Thymus (tissue), 11 donors: ENCODE measurements at regions not wholly inside any gene's neighbourhood (a gene's known extent, or its start where the extent isn't known, plus 50 kb on each side); places are given as distances from the start of the nearest gene placed in this dataset.

Experiments
- DNase-seq, 9 donors: peaks; one replicate each; pipeline ENCODE4 v3.0.0-alpha.2; 2013; ENCODE audit warnings: low spot score in 9 of 9, low read depth in 6 of 9, missing footprints in 1 of 9
- H3K27ac ChIP-seq, 2 donors: one replicate each; pipeline ENCODE4 v1.5.1; 2013; ENCODE audit warnings: control low read depth in 1 of 2, low read depth in 1 of 2, low read length in 1 of 2, mild to moderate bottlenecking in 1 of 2, moderate library complexity in 1 of 2
- H3K27me3 ChIP-seq, 2 donors: one replicate each; pipeline ENCODE4 v1.5.1; 2013; ENCODE audit warnings: low read length in 1 of 2; ENCODE audit not compliant: control insufficient read depth in 2 of 2, insufficient read depth in 1 of 2
- H3K36me3 ChIP-seq, 2 donors: one replicate each; pipeline ENCODE4 v1.5.1; 2013; ENCODE audit warnings: low read length in 1 of 2, mild to moderate bottlenecking in 1 of 2, moderate library complexity in 1 of 2; ENCODE audit not compliant: control insufficient read depth in 2 of 2, insufficient read depth in 2 of 2
- H3K4me1 ChIP-seq, 2 donors: one replicate each; pipeline ENCODE4 v1.5.1; 2013; ENCODE audit warnings: low read length in 2 of 2; ENCODE audit not compliant: control insufficient read depth in 2 of 2, insufficient read depth in 2 of 2
- H3K4me3 ChIP-seq, 2 donors: one replicate each; pipeline ENCODE4 v1.5.1; 2013; ENCODE audit warnings: low read length in 2 of 2, control low read depth in 1 of 2, mild to moderate bottlenecking in 1 of 2
- H3K9me3 ChIP-seq, 2 donors: one replicate each; pipeline ENCODE4 v1.5.1; 2013; ENCODE audit warnings: low read length in 1 of 2, mild to moderate bottlenecking in 1 of 2; ENCODE audit not compliant: control insufficient read depth in 2 of 2, insufficient read depth in 1 of 2
- WGBS: extraction: QIAGEN DNeasy Blood & Tissue Kit; methylation state at CpG from one replicate; pipeline ENCODE4 v1.1.7; 2013; 5-methylcytosine and 5-hydroxymethylcytosine counted together
- donor health status: healthy.

DNA sequence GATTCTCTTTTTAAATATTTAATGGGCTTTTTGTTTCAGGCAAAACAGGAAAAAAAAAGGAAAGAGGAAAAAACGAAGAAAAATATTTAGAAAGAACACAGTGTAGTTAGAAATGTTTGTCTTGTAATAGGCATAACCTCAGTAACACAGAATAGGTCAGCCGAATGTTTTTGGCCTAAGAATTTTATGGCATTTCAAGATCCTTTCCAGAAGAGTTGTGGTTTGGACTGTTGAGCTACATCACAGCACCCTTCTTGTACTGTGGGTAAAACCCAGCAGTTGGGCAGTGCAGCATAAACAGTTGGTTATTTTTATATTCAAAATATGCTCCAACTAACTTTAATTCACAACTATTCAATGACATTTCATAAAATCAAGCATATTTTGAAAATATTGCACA is 474.4 kb upstream of the AGTR1 start:
- H3K27ac ChIP-seq: no peak overlapping the region
- no peak for DNase-seq
- no peak overlapping the region for H3K4me3 ChIP-seq
- no peaks in the 10 kb centered on the region for H3K36me3 ChIP-seq
- WGBS: 88% methylated on average over 2 of the region's 2 CpGs
- H3K4me1 ChIP-seq: no peaks in the 10 kb centered on the region
- H3K9me3 ChIP-seq: no peaks in the 10 kb centered on the region
- H3K27me3 ChIP-seq: no peaks in the 10 kb centered on the region

DNA sequence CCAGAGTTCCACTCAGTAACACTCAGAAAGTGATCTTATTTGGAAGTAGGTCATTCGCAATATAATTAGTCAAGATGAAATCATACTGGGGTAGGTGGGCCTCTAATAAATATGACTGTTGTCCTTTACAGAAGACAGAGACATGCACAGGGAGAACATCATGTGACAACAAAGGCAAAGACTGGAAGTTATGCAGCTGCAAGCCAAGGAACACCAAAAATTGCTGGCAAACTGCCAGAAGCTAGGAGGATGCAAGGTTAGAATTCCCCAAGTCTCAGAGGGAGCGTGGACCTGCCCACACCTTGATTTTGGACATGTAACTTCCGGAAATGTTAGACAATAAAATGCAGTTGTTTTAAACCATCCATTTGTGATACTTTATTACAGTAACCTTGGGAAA is 471.5 kb upstream of the AGTR1 start:
- DNase-seq: no peak
- WGBS: 90% methylated on average over 3 of the region's 3 CpGs

DNA sequence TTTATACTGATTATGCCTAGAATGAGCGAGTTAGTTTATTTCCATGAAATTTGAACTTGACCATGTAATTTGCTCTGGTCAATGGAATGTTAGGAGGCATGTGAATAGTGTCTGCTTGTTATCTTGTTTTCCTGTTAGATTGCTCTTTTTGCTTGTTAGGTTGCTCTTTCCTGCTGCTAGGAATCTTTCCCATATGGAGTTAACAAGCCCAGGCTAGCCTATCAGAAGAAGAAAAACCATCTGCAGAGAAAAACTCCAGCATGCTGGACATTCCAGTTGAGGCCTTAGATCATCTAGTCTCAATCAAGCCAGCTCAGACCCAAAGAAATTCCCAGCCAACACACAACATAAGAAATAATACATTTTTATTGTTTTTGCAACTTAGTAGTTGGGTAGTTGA is 470.2 kb upstream of the AGTR1 start:
- Histone ChIP-seq H3K4me3 (no peak overlapping the region), H3K27me3 (no peaks in the 10 kb centered on the region), H3K27ac (no peak overlapping the region), H3K4me1 (no peaks in the 10 kb centered on the region), H3K36me3 (no peaks in the 10 kb centered on the region), H3K9me3 (no peaks in the 10 kb centered on the region)
- no peak for DNase-seq
- WGBS: 96% methylated on average over 1 of the region's 1 CpG

More for the DNA sequence above, 471.5 kb upstream of the AGTR1 start:
- Histone ChIP-seq H3K27me3 (no peaks in the 10 kb centered on the region), H3K9me3 (no peaks in the 10 kb centered on the region), H3K27ac (no peak overlapping the region), H3K4me1 (no peaks in the 10 kb centered on the region), H3K36me3 (no peaks in the 10 kb centered on the region), H3K4me3 (no peak overlapping the region)

DNA sequence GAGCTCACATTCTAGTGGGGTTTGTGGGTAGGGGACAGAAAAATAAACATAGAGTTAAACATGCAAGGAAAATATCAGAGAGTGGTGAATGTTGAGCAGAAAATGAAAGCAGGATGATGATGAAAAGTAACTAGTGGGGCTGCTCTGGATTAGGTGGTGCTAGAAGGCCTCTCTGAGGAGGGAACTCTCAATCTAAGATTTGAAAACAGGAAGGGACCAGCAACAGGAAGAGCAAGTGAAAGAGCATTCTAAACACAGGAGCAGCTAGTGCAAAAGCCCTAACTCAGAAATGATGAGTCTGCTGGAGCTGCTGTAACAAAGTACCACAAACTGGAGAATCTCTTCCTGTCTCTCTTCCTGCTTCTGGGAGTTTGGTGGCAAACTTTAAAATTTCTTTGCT is 468.6 kb upstream of the AGTR1 start:
- Histone ChIP-seq H3K36me3 (no peaks in the 10 kb centered on the region), H3K9me3 (no peaks in the 10 kb centered on the region), H3K27me3 (no peaks in the 10 kb centered on the region), H3K27ac (no peak overlapping the region), H3K4me3 (no peak overlapping the region), H3K4me1 (no peaks in the 10 kb centered on the region)
- peak in 1 of 9 donors; percentile 2 for DNase-seq

DNA sequence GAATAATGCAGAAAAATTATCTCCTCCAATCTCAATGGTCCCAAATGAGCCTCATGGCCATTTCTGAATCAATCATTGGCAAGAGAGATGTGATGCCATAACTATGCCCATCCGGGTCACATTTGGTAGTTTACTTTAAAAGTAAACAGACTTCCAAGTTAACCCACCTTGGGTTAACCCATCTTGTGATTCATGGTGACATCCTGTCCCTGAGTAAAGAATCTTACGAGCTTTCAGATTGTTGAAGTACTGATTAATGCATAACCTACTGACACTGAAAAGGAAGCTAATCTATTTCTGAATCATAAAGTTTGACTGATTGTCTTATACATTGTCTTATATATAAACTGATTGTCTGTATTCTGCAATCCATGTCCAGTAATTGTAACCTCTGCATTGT is 467.2 kb upstream of the AGTR1 start:
- Histone ChIP-seq H3K4me3 (no peak overlapping the region), H3K9me3 (no peaks in the 10 kb centered on the region), H3K27ac (no peak overlapping the region), H3K4me1 (no peaks in the 10 kb centered on the region), H3K27me3 (no peaks in the 10 kb centered on the region), H3K36me3 (no peaks in the 10 kb centered on the region)
- DNase-seq: no peak
- WGBS: 94% methylated on average over 2 of the region's 2 CpGs

DNA sequence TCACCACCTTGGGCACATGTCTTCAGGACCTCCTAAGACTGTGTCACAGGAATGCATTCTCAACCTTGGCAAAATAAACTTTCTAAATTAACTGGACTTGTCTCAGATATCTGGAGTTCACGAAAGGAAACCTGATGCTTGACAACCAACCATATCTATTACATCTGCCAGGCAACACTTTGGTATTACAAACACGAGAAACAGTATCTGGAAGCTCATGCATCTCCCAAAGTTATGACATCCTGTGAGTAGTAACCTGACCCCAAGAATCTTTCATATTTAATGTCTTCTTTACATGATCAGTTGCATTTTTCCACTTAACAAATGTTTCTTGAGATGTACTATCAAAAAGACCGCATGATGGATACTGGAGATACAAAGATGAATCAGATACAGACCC is 465.3 kb upstream of the AGTR1 start:
- DNase-seq: no peak
- H3K9me3 ChIP-seq: no peaks in the 10 kb centered on the region
- H3K27ac ChIP-seq: no peak overlapping the region
- WGBS: 89% methylated on average over 3 of the region's 3 CpGs
- H3K36me3 ChIP-seq: no peaks in the 10 kb centered on the region
- H3K27me3 ChIP-seq: no peaks in the 10 kb centered on the region
- H3K4me3 ChIP-seq: no peak overlapping the region
- H3K4me1 ChIP-seq: no peaks in the 10 kb centered on the region

DNA sequence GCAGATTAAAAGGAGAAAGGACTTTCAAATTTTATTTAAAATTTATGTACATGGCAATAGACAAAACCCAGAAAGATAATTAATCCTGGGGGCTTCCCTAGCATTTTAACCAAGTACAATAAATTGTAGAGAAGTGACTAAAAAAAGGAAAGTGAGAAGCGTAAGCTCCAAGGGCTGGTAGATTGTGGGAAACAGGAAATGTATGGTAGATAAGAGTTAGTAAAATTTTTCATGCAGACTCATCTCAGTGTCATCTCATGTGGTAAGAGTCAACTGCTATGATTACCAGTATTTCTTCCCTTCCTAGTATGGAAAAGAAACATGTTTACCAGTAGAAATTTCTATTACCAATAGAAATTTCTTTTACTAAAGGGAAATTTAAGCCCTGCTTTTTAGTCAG is 464.3 kb upstream of the AGTR1 start:
- no peaks in the 10 kb centered on the region for H3K36me3 ChIP-seq
- H3K27ac ChIP-seq: no peak overlapping the region
- no peaks in the 10 kb centered on the region for H3K4me1 ChIP-seq
- DNase-seq: no peak
- no peaks in the 10 kb centered on the region for H3K27me3 ChIP-seq
- H3K9me3 ChIP-seq: no peaks in the 10 kb centered on the region
- H3K4me3 ChIP-seq: no peak overlapping the region
- WGBS: 81% methylated on average over 1 of the region's 1 CpG

DNA sequence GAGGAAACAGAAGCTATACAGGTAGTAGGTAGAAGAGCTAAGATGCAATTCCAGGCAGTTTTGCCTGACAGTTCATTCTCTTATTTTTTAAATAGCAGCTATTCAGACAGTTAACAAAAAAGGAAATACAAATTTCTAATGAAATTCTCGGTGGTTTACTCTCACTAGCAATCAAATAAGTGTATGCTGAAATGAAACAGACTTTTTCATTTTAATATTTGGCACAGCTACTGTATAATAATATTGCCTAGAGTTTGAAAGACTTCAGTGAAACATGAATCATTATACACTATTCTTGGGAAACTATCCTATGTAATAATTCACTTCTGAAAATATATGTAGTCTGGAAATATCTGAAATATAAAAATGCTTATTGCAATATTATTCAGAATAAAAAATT is 463.2 kb upstream of the AGTR1 start:
- H3K27me3 ChIP-seq: no peaks in the 10 kb centered on the region
- no peaks in the 10 kb centered on the region for H3K9me3 ChIP-seq
- 66% methylated on average over 1 of the region's 1 CpG for WGBS
- no peak overlapping the region for H3K27ac ChIP-seq
- H3K36me3 ChIP-seq: no peaks in the 10 kb centered on the region
- no peaks in the 10 kb centered on the region for H3K4me1 ChIP-seq
- DNase-seq: no peak
- no peak overlapping the region for H3K4me3 ChIP-seq

DNA sequence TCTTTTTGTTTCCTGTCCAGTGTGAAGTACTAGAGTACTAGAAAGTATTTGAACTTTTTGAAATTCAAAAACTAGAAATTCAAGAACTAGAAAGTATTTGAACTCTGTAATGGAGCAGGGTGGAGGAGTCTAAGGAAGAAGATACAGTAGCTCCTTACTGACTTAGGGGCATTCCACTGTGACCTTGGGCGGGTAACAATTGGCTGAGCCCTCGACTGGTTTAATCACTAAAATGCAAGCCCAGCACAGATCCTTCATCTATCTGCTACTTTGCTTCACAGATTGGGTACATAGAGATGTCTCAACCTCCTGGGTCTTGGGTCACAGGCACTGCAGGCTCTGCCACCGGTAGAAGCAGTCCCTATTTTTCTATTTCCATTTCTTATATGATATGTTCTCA is 462.1 kb upstream of the AGTR1 start:
- H3K4me1 ChIP-seq: no peaks in the 10 kb centered on the region
- H3K4me3 ChIP-seq: no peak overlapping the region
- no peaks in the 10 kb centered on the region for H3K36me3 ChIP-seq
- no peak overlapping the region for H3K27ac ChIP-seq
- H3K27me3 ChIP-seq: no peaks in the 10 kb centered on the region
- WGBS: 97% methylated on average over 3 of the region's 3 CpGs
- no peak for DNase-seq
- H3K9me3 ChIP-seq: no peaks in the 10 kb centered on the region

DNA sequence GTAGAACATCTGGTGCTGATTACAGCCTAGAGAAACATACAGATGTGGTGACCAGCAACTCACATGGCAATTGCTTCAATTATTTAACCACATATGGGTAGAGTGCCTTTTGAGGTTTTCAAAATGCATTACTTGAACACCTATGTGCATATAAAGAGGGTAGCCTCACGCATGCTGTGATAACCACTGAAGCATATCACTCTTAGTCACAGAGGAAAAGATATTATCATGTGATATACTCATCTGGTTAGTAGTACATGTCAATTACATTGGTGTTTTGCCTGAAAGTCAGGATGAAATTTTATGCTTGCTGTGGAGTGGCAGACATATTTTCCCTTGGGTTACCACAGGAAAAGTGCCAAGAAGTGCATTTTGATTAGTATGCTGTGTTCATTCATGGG is 459.3 kb upstream of the AGTR1 start:
- no peaks in the 10 kb centered on the region for H3K36me3 ChIP-seq
- H3K27ac ChIP-seq: no peak overlapping the region
- no peak overlapping the region for H3K4me3 ChIP-seq
- no peaks in the 10 kb centered on the region for H3K27me3 ChIP-seq
- DNase-seq: no peak
- 82% methylated on average over 1 of the region's 1 CpG for WGBS
- H3K9me3 ChIP-seq: no peaks in the 10 kb centered on the region
- no peaks in the 10 kb centered on the region for H3K4me1 ChIP-seq
